ENCODE measurements at regions not wholly inside any gene's neighbourhood (a gene's known extent, or its start where the extent isn't known, plus 50 kb on each side); places are given as distances from the start of the nearest gene placed in this dataset.

DNA sequence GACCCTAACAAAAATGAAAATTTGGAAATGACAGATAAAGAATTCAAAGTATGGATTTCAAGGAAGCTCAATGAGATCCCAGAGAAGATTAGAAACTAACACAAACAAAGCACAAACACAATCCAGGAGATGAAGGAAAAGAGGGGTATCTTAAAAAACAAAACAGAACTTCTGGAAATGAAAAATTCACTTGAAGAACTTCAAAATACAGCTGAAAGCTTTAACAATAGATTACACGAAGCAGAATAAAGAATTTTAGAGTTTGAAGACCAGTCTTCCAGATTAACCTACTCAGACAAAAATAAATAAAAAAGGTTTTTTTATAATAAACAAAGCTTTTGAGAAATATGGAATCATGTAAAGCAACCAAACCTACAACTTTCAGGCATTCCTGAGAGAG lies 671.8 kb upstream of the SLC39A10 start:
- TF ChIP-seq, protein P1, sequence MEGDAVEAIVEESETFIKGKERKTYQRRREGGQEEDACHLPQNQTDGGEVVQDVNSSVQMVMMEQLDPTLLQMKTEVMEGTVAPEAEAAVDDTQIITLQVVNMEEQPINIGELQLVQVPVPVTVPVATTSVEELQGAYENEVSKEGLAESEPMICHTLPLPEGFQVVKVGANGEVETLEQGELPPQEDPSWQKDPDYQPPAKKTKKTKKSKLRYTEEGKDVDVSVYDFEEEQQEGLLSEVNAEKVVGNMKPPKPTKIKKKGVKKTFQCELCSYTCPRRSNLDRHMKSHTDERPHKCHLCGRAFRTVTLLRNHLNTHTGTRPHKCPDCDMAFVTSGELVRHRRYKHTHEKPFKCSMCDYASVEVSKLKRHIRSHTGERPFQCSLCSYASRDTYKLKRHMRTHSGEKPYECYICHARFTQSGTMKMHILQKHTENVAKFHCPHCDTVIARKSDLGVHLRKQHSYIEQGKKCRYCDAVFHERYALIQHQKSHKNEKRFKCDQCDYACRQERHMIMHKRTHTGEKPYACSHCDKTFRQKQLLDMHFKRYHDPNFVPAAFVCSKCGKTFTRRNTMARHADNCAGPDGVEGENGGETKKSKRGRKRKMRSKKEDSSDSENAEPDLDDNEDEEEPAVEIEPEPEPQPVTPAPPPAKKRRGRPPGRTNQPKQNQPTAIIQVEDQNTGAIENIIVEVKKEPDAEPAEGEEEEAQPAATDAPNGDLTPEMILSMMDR (IDR thresholded peaks at IDR 0.05), result no peak
- no peak for TF ChIP-seq POLR2A (IDR thresholded peaks at IDR 0.05)

Data from lower leg skin (tissue), 3 donors.